ENCODE measurements at regions not wholly inside any gene's neighbourhood (a gene's known extent, or its start where the extent isn't known, plus 50 kb on each side); places are given as distances from the start of the nearest gene placed in this dataset.

DNA sequence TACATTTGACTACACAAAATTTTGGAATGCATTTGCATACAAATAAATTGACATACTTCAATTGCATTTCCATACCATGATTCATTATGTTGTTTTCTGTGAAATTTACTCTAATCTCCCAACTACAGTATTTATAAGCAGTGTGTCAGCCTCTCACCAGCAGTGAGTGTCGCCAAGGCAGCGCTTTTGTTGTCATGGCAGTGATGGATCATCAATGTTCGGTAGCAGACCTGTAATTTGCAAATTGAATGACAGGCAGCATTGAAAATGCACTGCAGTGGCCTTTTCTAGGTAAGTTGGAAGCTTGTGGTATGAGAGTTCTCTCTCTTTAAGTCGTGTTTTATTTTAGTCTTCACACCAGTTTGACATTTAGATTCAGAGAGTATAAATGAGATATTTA, 534.1 kb downstream of the PCDH17 start:
- H3K27me3 ChIP-seq (replicated peaks; ENCODE audit: insufficient read depth), result no peaks in the 10 kb centered on the region
- DNase-seq (ENCODE audit: low spot score), result no peak
- no peak overlapping the region for H3K4me3 ChIP-seq
- no peaks in the 10 kb centered on the region for H3K36me3 ChIP-seq
- TF ChIP-seq POLR2AphosphoS5 (IDR thresholded peaks at IDR 0.05) (no peak), POLR2A (IDR thresholded peaks at IDR 0.05) (no peak)
- TF ChIP-seq, protein P1, sequence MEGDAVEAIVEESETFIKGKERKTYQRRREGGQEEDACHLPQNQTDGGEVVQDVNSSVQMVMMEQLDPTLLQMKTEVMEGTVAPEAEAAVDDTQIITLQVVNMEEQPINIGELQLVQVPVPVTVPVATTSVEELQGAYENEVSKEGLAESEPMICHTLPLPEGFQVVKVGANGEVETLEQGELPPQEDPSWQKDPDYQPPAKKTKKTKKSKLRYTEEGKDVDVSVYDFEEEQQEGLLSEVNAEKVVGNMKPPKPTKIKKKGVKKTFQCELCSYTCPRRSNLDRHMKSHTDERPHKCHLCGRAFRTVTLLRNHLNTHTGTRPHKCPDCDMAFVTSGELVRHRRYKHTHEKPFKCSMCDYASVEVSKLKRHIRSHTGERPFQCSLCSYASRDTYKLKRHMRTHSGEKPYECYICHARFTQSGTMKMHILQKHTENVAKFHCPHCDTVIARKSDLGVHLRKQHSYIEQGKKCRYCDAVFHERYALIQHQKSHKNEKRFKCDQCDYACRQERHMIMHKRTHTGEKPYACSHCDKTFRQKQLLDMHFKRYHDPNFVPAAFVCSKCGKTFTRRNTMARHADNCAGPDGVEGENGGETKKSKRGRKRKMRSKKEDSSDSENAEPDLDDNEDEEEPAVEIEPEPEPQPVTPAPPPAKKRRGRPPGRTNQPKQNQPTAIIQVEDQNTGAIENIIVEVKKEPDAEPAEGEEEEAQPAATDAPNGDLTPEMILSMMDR (IDR thresholded peaks at IDR 0.05), result no peak
- intact Hi-C loops (cut with DNase I), result no loop called here
- no peaks in the 10 kb centered on the region for H3K4me1 ChIP-seq (replicated peaks)
- 50% methylated on average over 4 of the region's 4 CpGs for WGBS
- no peaks in the 10 kb centered on the region for H3K9me3 ChIP-seq
- no peak overlapping the region for H3K27ac ChIP-seq

DNA sequence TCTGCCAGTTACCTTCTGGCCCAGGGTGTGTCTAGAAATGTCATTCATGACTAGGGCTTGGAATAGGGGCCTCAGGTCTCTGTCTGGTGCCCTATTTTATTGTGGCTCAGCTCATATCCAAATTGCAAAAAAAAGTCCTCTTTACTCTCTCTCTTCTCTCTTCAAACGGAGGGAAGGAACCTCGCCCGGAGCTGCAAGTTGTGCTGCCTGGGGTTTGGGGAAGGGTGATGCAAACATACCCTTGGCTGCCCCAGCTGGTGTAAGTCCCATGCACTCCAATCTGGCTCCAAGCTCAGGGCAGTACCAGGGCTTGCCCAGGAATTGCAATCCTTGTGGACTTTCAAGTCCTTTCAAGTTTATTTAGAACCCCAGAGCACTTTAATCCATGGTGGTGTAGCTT, 549.6 kb downstream of the PCDH17 start:
- H3K36me3 ChIP-seq, result no peaks in the 10 kb centered on the region
- H3K4me3 ChIP-seq, result no peak overlapping the region
- no peak for TF ChIP-seq POLR2A (IDR thresholded peaks at IDR 0.05)
- no peak for TF ChIP-seq POLR2AphosphoS5 (IDR thresholded peaks at IDR 0.05)
- TF ChIP-seq, protein P1 (IDR thresholded peaks at IDR 0.05), result no peak
- no peaks in the 10 kb centered on the region for H3K9me3 ChIP-seq
- H3K27me3 ChIP-seq (replicated peaks; ENCODE audit: insufficient read depth), result no peaks in the 10 kb centered on the region
- H3K4me1 ChIP-seq (replicated peaks), result no peaks in the 10 kb centered on the region
- intact Hi-C loops (cut with DNase I), result no loop called here
- no peak overlapping the region for H3K27ac ChIP-seq
- WGBS, result 95% methylated on average over 3 of the region's 3 CpGs
- DNase-seq (ENCODE audit: low spot score), result no peak

DNA sequence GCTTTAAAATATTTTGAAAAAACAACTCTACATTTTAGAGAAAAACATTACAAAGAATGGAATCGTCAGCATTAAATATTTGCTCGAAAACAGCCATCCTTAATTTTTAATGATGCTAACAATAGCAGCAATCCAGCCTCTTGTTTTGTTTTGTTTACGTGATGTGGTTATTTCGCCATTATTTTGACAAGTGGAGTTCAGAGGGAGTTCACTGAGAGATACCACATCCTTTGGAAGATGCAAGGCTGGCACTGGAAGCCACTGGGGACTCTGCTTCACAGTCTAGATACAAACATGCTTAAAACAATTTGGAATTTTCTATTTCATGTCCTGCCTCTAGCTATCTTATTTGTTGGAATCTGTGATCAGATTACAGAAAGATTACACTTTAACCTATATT, 556.3 kb downstream of the PCDH17 start:
- H3K27me3 ChIP-seq (replicated peaks; ENCODE audit: insufficient read depth), result no peaks in the 10 kb centered on the region
- WGBS, result 70% methylated on average over 4 of the region's 4 CpGs
- no peak overlapping the region for H3K4me3 ChIP-seq
- no peaks in the 10 kb centered on the region for H3K9me3 ChIP-seq
- no peaks in the 10 kb centered on the region for H3K4me1 ChIP-seq (replicated peaks)
- DNase-seq (ENCODE audit: low spot score), result no peak
- H3K27ac ChIP-seq, result no peak overlapping the region
- no peak for TF ChIP-seq POLR2AphosphoS5 (IDR thresholded peaks at IDR 0.05)
- TF ChIP-seq, protein P1 (IDR thresholded peaks at IDR 0.05), result no peak
- TF ChIP-seq POLR2A (IDR thresholded peaks at IDR 0.05), result no peak
- intact Hi-C loops (cut with DNase I), result no loop called here
- H3K36me3 ChIP-seq, result no peaks in the 10 kb centered on the region

DNA sequence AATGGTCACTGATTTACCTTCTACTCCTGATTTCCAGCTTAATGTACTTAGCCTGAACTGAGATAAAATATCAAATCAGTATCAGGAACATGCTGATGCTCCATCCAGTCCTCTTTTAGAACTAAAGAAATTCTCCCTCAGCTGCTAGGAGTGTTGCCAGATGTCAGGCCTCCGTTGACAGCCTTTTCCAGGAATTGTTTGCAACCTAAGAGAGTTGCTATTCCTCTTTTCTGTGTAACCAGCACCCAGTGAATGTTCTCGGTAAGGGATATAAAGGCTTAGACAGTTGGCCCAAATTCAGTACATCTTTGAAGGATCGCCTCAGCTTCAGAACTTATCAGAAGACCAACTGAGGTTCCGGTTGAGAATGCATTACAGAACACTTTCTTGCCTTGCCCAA, 559.0 kb downstream of the PCDH17 start:
- Histone ChIP-seq H3K4me3 (no peak overlapping the region), H3K9me3 (no peaks in the 10 kb centered on the region), H3K27me3 (replicated peaks; ENCODE audit: insufficient read depth) (no peaks in the 10 kb centered on the region), H3K27ac (no peak overlapping the region), H3K36me3 (no peaks in the 10 kb centered on the region), H3K4me1 (replicated peaks) (no peaks in the 10 kb centered on the region)
- no peak for DNase-seq (ENCODE audit: low spot score)
- intact Hi-C loops (cut with DNase I), result no loop called here
- 74% methylated on average over 4 of the region's 4 CpGs for WGBS
- no peak for TF ChIP-seq POLR2AphosphoS5 (IDR thresholded peaks at IDR 0.05)
- TF ChIP-seq, protein P1 (IDR thresholded peaks at IDR 0.05), result no peak
- no peak for TF ChIP-seq POLR2A (IDR thresholded peaks at IDR 0.05)

DNA sequence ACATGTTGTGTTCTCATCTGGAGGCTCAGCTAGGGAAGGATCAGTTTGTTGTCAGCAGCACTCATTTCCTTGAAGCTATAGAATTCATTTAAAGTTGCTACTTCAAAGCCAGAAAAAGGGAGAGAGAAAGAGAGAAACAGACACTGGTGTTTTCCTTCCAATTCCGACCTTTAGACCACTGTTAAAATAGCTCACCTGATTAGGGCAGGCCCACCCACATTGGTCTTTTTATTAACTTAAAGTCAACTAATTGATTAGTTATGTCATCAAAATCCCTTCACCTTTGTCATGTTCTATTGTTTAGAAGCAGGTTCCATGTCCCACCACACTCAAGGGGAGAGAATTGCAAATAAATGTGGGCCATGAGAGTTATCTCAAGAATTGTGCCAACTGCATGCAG, 560.2 kb downstream of the PCDH17 start:
- H3K9me3 ChIP-seq, result no peaks in the 10 kb centered on the region
- H3K27ac ChIP-seq, result no peak overlapping the region
- 83% methylated on average over 1 of the region's 1 CpG for WGBS
- no peak overlapping the region for H3K4me3 ChIP-seq
- TF ChIP-seq POLR2AphosphoS5 (IDR thresholded peaks at IDR 0.05) (no peak), POLR2A (IDR thresholded peaks at IDR 0.05) (no peak)
- TF ChIP-seq, protein P1 (IDR thresholded peaks at IDR 0.05), result no peak
- H3K27me3 ChIP-seq (replicated peaks; ENCODE audit: insufficient read depth), result no peaks in the 10 kb centered on the region
- DNase-seq (ENCODE audit: low spot score), result no peak
- H3K4me1 ChIP-seq (replicated peaks), result no peaks in the 10 kb centered on the region
- no peaks in the 10 kb centered on the region for H3K36me3 ChIP-seq
- intact Hi-C loops (cut with DNase I), result no loop called here

Measured in prostate gland (tissue), 2 donors.